A673 (cell line): ENCODE measurements at regions not wholly inside any gene's neighbourhood (a gene's known extent, or its start where the extent isn't known, plus 50 kb on each side); places are given as distances from the start of the nearest gene placed in this dataset.

Experiments used
- EZH2 ChIP-seq: fragments of 200-600 bp; sonication (generic); IDR thresholded peaks from 2 replicates; pipeline ENCODE4 v1.6.1; 2017; ENCODE audit warnings: borderline replicate concordance, low read depth, mild to moderate bottlenecking, mixed read lengths, antibody characterized with exemption, low read length; ENCODE audit not compliant: poor library complexity, severe bottlenecking
- TF ChIP-seq, protein P1 (sequence below): fragments of 300-800, 200-600 bp; sonication (generic); conservative IDR thresholded peaks from 2 replicates; pipeline ENCODE4 v1.5.1; 2017; ENCODE audit warnings: low read depth, mild to moderate bottlenecking, antibody characterized with exemption, low read length, moderate library complexity, mixed read lengths

DNA sequence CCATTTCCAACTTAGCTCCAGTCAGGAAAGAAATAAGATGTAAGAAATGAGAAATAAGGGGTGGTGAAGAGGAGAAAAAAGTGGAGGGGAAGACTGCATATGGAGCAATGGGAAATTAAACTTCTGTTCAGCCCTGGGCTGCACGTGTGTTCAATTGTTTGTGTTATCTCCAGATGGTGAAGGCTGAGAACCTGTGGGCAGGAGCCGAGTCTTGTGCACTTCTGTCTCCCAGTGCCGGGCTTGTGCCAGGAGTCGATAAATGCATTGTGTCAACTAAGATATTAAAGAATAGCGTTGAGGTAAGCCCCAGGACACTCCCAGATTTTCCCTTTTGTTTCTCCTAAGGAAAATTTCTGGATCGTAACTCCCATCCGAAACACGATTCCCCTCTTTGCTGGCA, 98.2 kb downstream of the PRLHR start:
- TF ChIP-seq, protein P1, sequence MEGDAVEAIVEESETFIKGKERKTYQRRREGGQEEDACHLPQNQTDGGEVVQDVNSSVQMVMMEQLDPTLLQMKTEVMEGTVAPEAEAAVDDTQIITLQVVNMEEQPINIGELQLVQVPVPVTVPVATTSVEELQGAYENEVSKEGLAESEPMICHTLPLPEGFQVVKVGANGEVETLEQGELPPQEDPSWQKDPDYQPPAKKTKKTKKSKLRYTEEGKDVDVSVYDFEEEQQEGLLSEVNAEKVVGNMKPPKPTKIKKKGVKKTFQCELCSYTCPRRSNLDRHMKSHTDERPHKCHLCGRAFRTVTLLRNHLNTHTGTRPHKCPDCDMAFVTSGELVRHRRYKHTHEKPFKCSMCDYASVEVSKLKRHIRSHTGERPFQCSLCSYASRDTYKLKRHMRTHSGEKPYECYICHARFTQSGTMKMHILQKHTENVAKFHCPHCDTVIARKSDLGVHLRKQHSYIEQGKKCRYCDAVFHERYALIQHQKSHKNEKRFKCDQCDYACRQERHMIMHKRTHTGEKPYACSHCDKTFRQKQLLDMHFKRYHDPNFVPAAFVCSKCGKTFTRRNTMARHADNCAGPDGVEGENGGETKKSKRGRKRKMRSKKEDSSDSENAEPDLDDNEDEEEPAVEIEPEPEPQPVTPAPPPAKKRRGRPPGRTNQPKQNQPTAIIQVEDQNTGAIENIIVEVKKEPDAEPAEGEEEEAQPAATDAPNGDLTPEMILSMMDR = no peak
- TF ChIP-seq EZH2 = no peak
